Trophoblast cell (in vitro differentiated cells and primary cell): ENCODE measurements at regions not wholly inside any gene's neighbourhood (a gene's known extent, or its start where the extent isn't known, plus 50 kb on each side); places are given as distances from the start of the nearest gene placed in this dataset.

ENCODE experiments used
- DNase-seq, 2 donors: peaks; one replicate each; pipeline ENCODE4 v3.0.0-alpha.2; 2016
- H2AFZ ChIP-seq: 2 replicates; pipeline ENCODE4 v1.6.1; 2013; ENCODE audit warnings: low read length, moderate library complexity, mild to moderate bottlenecking; ENCODE audit not compliant: insufficient read depth, poor library complexity
- H2AK5ac ChIP-seq: 2 replicates; pipeline ENCODE4 v1.6.1; 2013; ENCODE audit warnings: mild to moderate bottlenecking, low read length
- H2BK120ac ChIP-seq: 2 replicates; pipeline ENCODE4 v1.6.1; 2013; ENCODE audit warnings: low read length, mild to moderate bottlenecking, moderate library complexity; ENCODE audit not compliant: insufficient read depth, poor library complexity
- H2BK12ac ChIP-seq: 2 replicates; pipeline ENCODE4 v1.6.1; 2013; ENCODE audit warnings: mild to moderate bottlenecking, low read length, moderate library complexity
- H2BK5ac ChIP-seq: 2 replicates; pipeline ENCODE4 v1.6.1; 2013; ENCODE audit warnings: low read length, low read depth, moderate library complexity, mild to moderate bottlenecking; ENCODE audit not compliant: poor library complexity
- H3K14ac ChIP-seq: 2 replicates; pipeline ENCODE4 v1.6.1; 2013; ENCODE audit warnings: mild to moderate bottlenecking, low read length
- H3K18ac ChIP-seq: 2 replicates; pipeline ENCODE4 v1.6.1; 2013; ENCODE audit warnings: mild to moderate bottlenecking, low read length
- H3K23ac ChIP-seq: 2 replicates; pipeline ENCODE4 v1.6.1; 2013; ENCODE audit warnings: low read length
- H3K27ac ChIP-seq: 2 replicates; pipeline ENCODE4 v1.5.1; 2013; ENCODE audit warnings: low read depth, mild to moderate bottlenecking, inconsistent platforms, low read length, moderate library complexity
- H3K27me3 ChIP-seq: 2 replicates; pipeline ENCODE4 v1.6.1; 2013; ENCODE audit warnings: inconsistent platforms, mild to moderate bottlenecking, low read length, moderate library complexity; ENCODE audit not compliant: insufficient read depth
- H3K36me3 ChIP-seq, 2 experiments: 1 replicate in 1 of 2; 2 replicates in 1 of 2; pipeline ENCODE4 v1.6.1; 2013; ENCODE audit warnings: low read length in 2 of 2, mild to moderate bottlenecking in 2 of 2, moderate library complexity in 1 of 2; ENCODE audit not compliant: insufficient read depth in 2 of 2, control insufficient read depth in 1 of 2
- H3K4ac ChIP-seq: 2 replicates; pipeline ENCODE4 v1.6.1; 2013; ENCODE audit warnings: low read depth, mild to moderate bottlenecking, low read length, moderate library complexity
- H3K4me1 ChIP-seq, 2 experiments: 1 replicate in 1 of 2; 2 replicates in 1 of 2; pipeline ENCODE4 v1.6.1; 2013; ENCODE audit warnings: low read length in 2 of 2, mild to moderate bottlenecking in 2 of 2, moderate library complexity in 1 of 2; ENCODE audit not compliant: insufficient read depth in 2 of 2, control insufficient read depth in 1 of 2
- H3K4me2 ChIP-seq: 2 replicates; pipeline ENCODE4 v1.6.1; 2013; ENCODE audit warnings: inconsistent platforms, mild to moderate bottlenecking, low read length, moderate library complexity
- H3K4me3 ChIP-seq: 2 replicates; pipeline ENCODE4 v1.5.1; 2013; ENCODE audit warnings: mild to moderate bottlenecking, low read depth, low read length, inconsistent platforms
- H3K79me1 ChIP-seq: one replicate; pipeline ENCODE4 v1.6.1; 2013; ENCODE audit warnings: low read length
- H3K79me2 ChIP-seq: 2 replicates; pipeline ENCODE4 v1.6.1; 2013; ENCODE audit warnings: low read length, mild to moderate bottlenecking; ENCODE audit not compliant: control insufficient read depth, insufficient read depth, poor library complexity
- H3K9ac ChIP-seq: 2 replicates; pipeline ENCODE4 v1.6.1; 2013; ENCODE audit warnings: mild to moderate bottlenecking, low read length
- H3K9me3 ChIP-seq: 2 replicates; pipeline ENCODE4 v1.6.1; 2013; ENCODE audit warnings: low read depth, mild to moderate bottlenecking, control low read depth, inconsistent platforms, low read length; ENCODE audit not compliant: insufficient read depth
- H4K12ac ChIP-seq: 2 replicates; pipeline ENCODE4 v1.6.1; 2013; ENCODE audit warnings: low read depth, mild to moderate bottlenecking, low read length, moderate library complexity
- H4K8ac ChIP-seq: 2 replicates; pipeline ENCODE4 v1.6.1; 2013; ENCODE audit warnings: low read depth, mild to moderate bottlenecking, low read length, moderate library complexity
- H4K91ac ChIP-seq: one replicate; pipeline ENCODE4 v1.6.1; 2013; ENCODE audit warnings: low read depth, mild to moderate bottlenecking, low read length, moderate library complexity
- WGBS: extraction: QIAGEN DNeasy Blood & Tissue Kit; methylation state at CpG from one replicate; pipeline ENCODE4 v1.1.7; 2013; ENCODE audit warnings: missing lambda C conversion rate; ENCODE audit not compliant: insufficient read length, insufficient coverage; ENCODE audit errors: extremely low coverage; 5-methylcytosine and 5-hydroxymethylcytosine counted together

DNA sequence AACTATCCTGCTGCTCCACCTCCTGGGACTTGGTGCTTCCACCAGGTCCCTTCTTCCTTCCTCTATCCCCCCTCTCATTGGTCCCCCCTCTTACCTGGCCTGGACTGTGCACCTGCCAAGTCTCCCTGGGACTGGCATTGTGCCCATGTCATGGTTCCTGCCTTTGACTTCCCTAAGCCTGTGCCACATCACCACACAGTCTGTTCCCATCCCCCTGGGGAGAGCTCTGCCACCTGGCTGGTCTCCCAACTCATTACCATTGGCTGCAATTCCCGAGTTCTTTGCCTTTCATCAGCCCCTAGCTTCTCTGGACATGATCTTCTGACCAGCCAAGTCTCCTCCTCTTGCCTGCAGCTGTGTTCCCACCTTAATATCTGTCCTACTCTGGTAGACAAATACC is 180.3 kb downstream of the SREK1 start:
- H3K18ac ChIP-seq: no peak overlapping the region
- H4K8ac ChIP-seq: no peak overlapping the region
- H2BK5ac ChIP-seq: no peak overlapping the region
- H2AK5ac ChIP-seq: no peak overlapping the region
- no peaks in the 10 kb centered on the region for H3K4me1 ChIP-seq
- DNase-seq: no peak
- H2BK120ac ChIP-seq: no peak overlapping the region
- no peaks in the 10 kb centered on the region for H3K79me2 ChIP-seq
- H3K4ac ChIP-seq: no peak overlapping the region
- no peak overlapping the region for H2AFZ ChIP-seq
- H3K9me3 ChIP-seq: peaks cover 2% of the 10 kb centered on the region
- H4K91ac ChIP-seq: no peak overlapping the region
- no peak overlapping the region for H3K4me3 ChIP-seq
- no peaks in the 10 kb centered on the region for H3K27me3 ChIP-seq
- H3K36me3 ChIP-seq: no peaks in the 10 kb centered on the region
- no peak overlapping the region for H3K23ac ChIP-seq
- H3K9ac ChIP-seq: no peak overlapping the region
- no peaks in the 10 kb centered on the region for H3K79me1 ChIP-seq
- H3K14ac ChIP-seq: no peak overlapping the region
- no CpG with 5 or more reads among the region's 1 CpG for WGBS
- no peak overlapping the region for H4K12ac ChIP-seq
- H2BK12ac ChIP-seq: no peak overlapping the region
- H3K4me2 ChIP-seq: no peak overlapping the region
- no peak overlapping the region for H3K27ac ChIP-seq

DNA sequence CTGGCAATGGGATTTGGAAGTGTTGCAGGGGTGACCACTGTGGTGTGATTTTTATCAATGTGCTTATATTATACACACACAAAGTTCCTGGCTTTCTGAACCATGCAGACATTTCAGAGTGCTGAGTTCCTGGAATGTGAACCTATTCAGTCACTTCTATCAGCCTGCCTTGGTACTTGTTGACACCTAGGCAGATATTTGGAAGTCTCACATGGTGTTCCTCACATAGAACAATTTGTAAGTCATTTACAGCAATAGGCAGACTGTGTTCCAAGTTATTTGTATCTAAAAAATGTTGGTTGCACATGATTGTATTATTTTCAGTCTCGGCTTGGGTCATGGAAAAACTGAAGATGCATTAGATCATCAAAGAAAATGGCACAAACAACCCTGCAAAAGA is 182.2 kb downstream of the SREK1 start:
- Histone ChIP-seq H3K4ac (no peak overlapping the region), H3K14ac (no peak overlapping the region), H2BK5ac (no peak overlapping the region), H4K12ac (no peak overlapping the region), H2BK12ac (no peak overlapping the region), H2AFZ (no peak overlapping the region), H2AK5ac (no peak overlapping the region), H3K4me1 (no peaks in the 10 kb centered on the region), H3K36me3 (no peaks in the 10 kb centered on the region), H3K27ac (no peak overlapping the region), H3K23ac (no peak overlapping the region), H3K79me1 (no peaks in the 10 kb centered on the region), H2BK120ac (no peak overlapping the region), H3K9ac (no peak overlapping the region), H3K9me3 (peaks cover 2% of the 10 kb centered on the region), H4K91ac (no peak overlapping the region), H4K8ac (no peak overlapping the region), H3K79me2 (no peaks in the 10 kb centered on the region), H3K4me3 (no peak overlapping the region), H3K4me2 (no peak overlapping the region), H3K18ac (no peak overlapping the region), H3K27me3 (no peaks in the 10 kb centered on the region)
- no peak for DNase-seq
- no CpG with 5 or more reads among the region's 1 CpG for WGBS

DNA sequence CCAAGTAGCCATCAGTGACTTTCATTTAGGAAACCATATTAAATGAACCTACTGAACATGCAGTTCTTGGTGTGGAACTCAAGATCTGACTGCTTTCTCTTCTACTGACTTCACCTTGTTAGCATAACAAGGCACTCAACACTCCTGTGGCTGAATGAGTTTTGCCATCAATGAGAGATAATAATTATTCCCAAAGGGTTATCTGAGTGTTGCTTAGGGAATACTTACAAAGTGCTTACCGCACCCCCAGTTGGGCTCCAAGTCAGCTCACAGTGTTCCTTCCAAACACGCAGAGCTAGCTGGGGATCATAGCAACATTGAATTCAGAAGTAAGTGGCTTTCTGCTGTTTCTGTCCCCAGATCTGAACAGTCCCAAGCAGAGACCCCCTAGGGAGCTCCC is 182.9 kb downstream of the SREK1 start:
- Histone ChIP-seq H3K27ac (no peak overlapping the region), H2BK120ac (no peak overlapping the region), H3K4me1 (no peaks in the 10 kb centered on the region), H3K14ac (no peak overlapping the region), H3K79me2 (no peaks in the 10 kb centered on the region), H2AFZ (no peak overlapping the region), H3K4ac (no peak overlapping the region), H2AK5ac (no peak overlapping the region), H4K91ac (no peak overlapping the region), H3K9ac (no peak overlapping the region), H4K12ac (no peak overlapping the region), H3K79me1 (no peaks in the 10 kb centered on the region), H3K4me3 (no peak overlapping the region), H3K4me2 (no peak overlapping the region), H2BK12ac (no peak overlapping the region), H4K8ac (no peak overlapping the region), H3K9me3 (peaks cover 2% of the 10 kb centered on the region), H3K36me3 (no peaks in the 10 kb centered on the region), H2BK5ac (no peak overlapping the region), H3K23ac (no peak overlapping the region), H3K27me3 (no peaks in the 10 kb centered on the region), H3K18ac (no peak overlapping the region)
- WGBS: no CpG with 5 or more reads among the region's 2 CpGs
- no peak for DNase-seq

- H2BK5ac ChIP-seq: no peak overlapping the region
- DNase-seq: peak in 1 of 2 donors; percentile 16
- no peak overlapping the region for H3K23ac ChIP-seq
- H3K4me3 ChIP-seq: no peak overlapping the region
- no peaks in the 10 kb centered on the region for H3K79me2 ChIP-seq
- no peaks in the 10 kb centered on the region for H3K27me3 ChIP-seq
- no peak overlapping the region for H3K4me2 ChIP-seq
- no peak overlapping the region for H3K18ac ChIP-seq
- H3K9me3 ChIP-seq: peaks cover 2% of the 10 kb centered on the region
- H3K27ac ChIP-seq: no peak overlapping the region
- no peaks in the 10 kb centered on the region for H3K79me1 ChIP-seq
- no peak overlapping the region for H3K4ac ChIP-seq
- no peak overlapping the region for H3K9ac ChIP-seq
- H2AK5ac ChIP-seq: no peak overlapping the region
- no peaks in the 10 kb centered on the region for H3K36me3 ChIP-seq
- no peak overlapping the region for H2BK120ac ChIP-seq
- no peak overlapping the region for H4K12ac ChIP-seq
- H3K4me1 ChIP-seq: no peaks in the 10 kb centered on the region
- H3K14ac ChIP-seq: no peak overlapping the region
- H2AFZ ChIP-seq: no peak overlapping the region
- no peak overlapping the region for H4K91ac ChIP-seq
- H4K8ac ChIP-seq: no peak overlapping the region
- H2BK12ac ChIP-seq: no peak overlapping the region
- no CpG with 5 or more reads among the region's 3 CpGs for WGBS
Observed at GRCh38 chr5:66329078-66329477, 185.0 kb downstream of the SREK1 start.
